Fibroblast of lung (primary cell): ENCODE measurements at regions not wholly inside any gene's neighbourhood (a gene's known extent, or its start where the extent isn't known, plus 50 kb on each side); places are given as distances from the start of the nearest gene placed in this dataset.

Source experiments
- EZH2 ChIP-seq: IDR thresholded peaks from 2 replicates; pipeline ENCODE4 v1.5.1; 2012; ENCODE audit warnings: low read length, control low read depth, mild to moderate bottlenecking; ENCODE audit errors: missing control alignments
- TF ChIP-seq, protein P1 (sequence below), 2 donors: IDR thresholded peaks in 1 of 2; conservative IDR thresholded peaks in 1 of 2; 1 replicate in 1 of 2; 2 replicates in 1 of 2; pipeline ENCODE4 v1.5.1; 2011 to 2012; ENCODE audit warnings: low read length in 2 of 2, control low read depth in 1 of 2, inconsistent platforms in 1 of 2, low read depth in 1 of 2, mild to moderate bottlenecking in 1 of 2

DNA sequence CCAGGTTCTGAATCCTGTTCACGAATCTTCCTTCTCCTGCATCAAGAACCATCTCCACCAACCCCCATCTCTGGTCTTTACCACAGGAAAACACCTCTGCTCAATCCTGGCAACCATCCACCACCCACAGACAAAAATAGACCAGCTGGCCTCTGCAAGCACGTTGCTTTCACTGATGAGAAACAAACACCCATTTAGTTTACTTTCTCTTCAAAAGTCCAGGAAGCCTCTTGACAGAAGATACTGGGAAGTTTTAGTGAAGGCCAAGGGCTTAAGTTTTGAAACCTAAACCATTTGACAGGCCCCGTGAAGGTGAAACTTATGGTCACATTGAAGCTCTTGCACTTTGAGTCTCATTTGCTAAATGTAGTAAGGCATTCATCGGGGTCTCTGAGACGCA, 122.6 kb upstream of the PPP2R5A start:
- TF ChIP-seq, protein P1, sequence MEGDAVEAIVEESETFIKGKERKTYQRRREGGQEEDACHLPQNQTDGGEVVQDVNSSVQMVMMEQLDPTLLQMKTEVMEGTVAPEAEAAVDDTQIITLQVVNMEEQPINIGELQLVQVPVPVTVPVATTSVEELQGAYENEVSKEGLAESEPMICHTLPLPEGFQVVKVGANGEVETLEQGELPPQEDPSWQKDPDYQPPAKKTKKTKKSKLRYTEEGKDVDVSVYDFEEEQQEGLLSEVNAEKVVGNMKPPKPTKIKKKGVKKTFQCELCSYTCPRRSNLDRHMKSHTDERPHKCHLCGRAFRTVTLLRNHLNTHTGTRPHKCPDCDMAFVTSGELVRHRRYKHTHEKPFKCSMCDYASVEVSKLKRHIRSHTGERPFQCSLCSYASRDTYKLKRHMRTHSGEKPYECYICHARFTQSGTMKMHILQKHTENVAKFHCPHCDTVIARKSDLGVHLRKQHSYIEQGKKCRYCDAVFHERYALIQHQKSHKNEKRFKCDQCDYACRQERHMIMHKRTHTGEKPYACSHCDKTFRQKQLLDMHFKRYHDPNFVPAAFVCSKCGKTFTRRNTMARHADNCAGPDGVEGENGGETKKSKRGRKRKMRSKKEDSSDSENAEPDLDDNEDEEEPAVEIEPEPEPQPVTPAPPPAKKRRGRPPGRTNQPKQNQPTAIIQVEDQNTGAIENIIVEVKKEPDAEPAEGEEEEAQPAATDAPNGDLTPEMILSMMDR (conservative IDR thresholded peaks at IDR 0.05 in 1 of 2, IDR thresholded peaks at IDR 0.05 in 1 of 2; ENCODE audit: low read depth in 1 of 2, low read length in 2 of 2) = no peak
- no peak for TF ChIP-seq EZH2
